MM.1S (cell line): ENCODE measurements at regions not wholly inside any gene's neighbourhood (a gene's known extent, or its start where the extent isn't known, plus 50 kb on each side); places are given as distances from the start of the nearest gene placed in this dataset.

Experiments used
- DNase-seq: peaks from one replicate; pipeline ENCODE4 v3.0.0-alpha.2; 2015
- H2AFZ ChIP-seq: fragments of 300-600 bp; sonication (generic); 2 replicates; pipeline ENCODE4 v1.6.0; 2016; ENCODE audit warnings: antibody characterized with exemption, low read length
- H3F3A ChIP-seq: fragments of 300-600 bp; sonication (generic); 2 replicates; pipeline ENCODE4 v1.6.1; 2016; ENCODE audit warnings: mild to moderate bottlenecking, antibody characterized with exemption, low read length, moderate library complexity, mixed read lengths; ENCODE audit not compliant: insufficient read depth
- H3K27ac ChIP-seq: fragments of 300-600 bp; sonication (generic); 2 replicates; pipeline ENCODE4 v1.5.1; 2016; ENCODE audit warnings: mild to moderate bottlenecking, low read length
- H3K27me3 ChIP-seq: fragments of 300-600 bp; sonication (generic); replicated peaks from 2 replicates; pipeline ENCODE4 v1.6.0; 2016; ENCODE audit warnings: low read length; ENCODE audit not compliant: insufficient read depth
- H3K36me3 ChIP-seq: fragments of 300-600 bp; sonication (generic); replicated peaks from 2 replicates; pipeline ENCODE4 v1.6.1; 2016; ENCODE audit warnings: mild to moderate bottlenecking, low read length, mixed read lengths; ENCODE audit not compliant: insufficient read depth
- H3K4me1 ChIP-seq: fragments of 300-600 bp; sonication (generic); 2 replicates; pipeline ENCODE4 v1.6.1; 2016; ENCODE audit warnings: low read length, mixed read lengths
- H3K4me2 ChIP-seq: fragments of 300-600 bp; sonication (generic); 2 replicates; pipeline ENCODE4 v1.6.0; 2016; ENCODE audit warnings: low read depth, low read length
- H3K4me3 ChIP-seq: fragments of 300-600 bp; sonication (generic); 2 replicates; pipeline ENCODE4 v1.5.1; 2016; ENCODE audit warnings: low read length, mixed read lengths
- H3K79me2 ChIP-seq: fragments of 300-600 bp; sonication (generic); 2 replicates; pipeline ENCODE4 v1.6.1; 2016; ENCODE audit warnings: mixed run types, low read length, mixed read lengths
- H3K9ac ChIP-seq: fragments of 300-600 bp; sonication (generic); 2 replicates; pipeline ENCODE4 v1.6.1; 2016; ENCODE audit warnings: low read length, mixed read lengths
- H3K9me2 ChIP-seq: fragments of 300-600 bp; sonication (generic); replicated peaks from 2 replicates; pipeline ENCODE4 v1.6.1; 2016; ENCODE audit warnings: mild to moderate bottlenecking, low read length, mixed read lengths; ENCODE audit not compliant: insufficient read depth
- H3K9me3 ChIP-seq: fragments of 300-600 bp; sonication (generic); replicated peaks from 2 replicates; pipeline ENCODE4 v1.6.1; 2016; ENCODE audit warnings: mild to moderate bottlenecking, low read length, mixed read lengths; ENCODE audit not compliant: insufficient read depth
- H4K20me1 ChIP-seq: fragments of 300-600 bp; sonication (generic); 2 replicates; pipeline ENCODE4 v1.6.1; 2016; ENCODE audit warnings: mild to moderate bottlenecking, low read length, moderate library complexity, mixed read lengths; ENCODE audit not compliant: insufficient read depth
- CTCF ChIP-seq: fragments of 300-600 bp; sonication (generic); IDR thresholded peaks from 2 replicates; pipeline ENCODE4 v1.5.1; 2016; ENCODE audit warnings: antibody characterized with exemption, low read length, mixed read lengths
- EZH2 ChIP-seq: fragments of 300-600 bp; sonication (generic); optimal IDR thresholded peaks from 2 replicates; pipeline ENCODE3; 2017; ENCODE audit warnings: low read depth, mild to moderate bottlenecking, antibody characterized with exemption, low read length, mixed read lengths
- EZH2phosphoT487 ChIP-seq: fragments of 300-600 bp; sonication (generic); IDR thresholded peaks from 2 replicates; pipeline ENCODE4 v1.6.1; 2018; ENCODE audit warnings: antibody characterized with exemption, low read length

- TF ChIP-seq EZH2phosphoT487 (no peak), CTCF (no peak), EZH2 (no peak)
- Histone ChIP-seq H3K9ac (no peak overlapping the region), H4K20me1 (no peaks in the 10 kb centered on the region), H3K27me3 (no peaks in the 10 kb centered on the region), H3K79me2 (no peaks in the 10 kb centered on the region), H3K4me3 (no peak overlapping the region), H3F3A (no peaks in the 10 kb centered on the region), H3K9me2 (no peaks in the 10 kb centered on the region), H3K4me1 (no peaks in the 10 kb centered on the region), H3K4me2 (no peak overlapping the region), H3K27ac (no peak overlapping the region), H3K36me3 (no peaks in the 10 kb centered on the region), H2AFZ (no peak overlapping the region), H3K9me3 (no peaks in the 10 kb centered on the region)
- DNase-seq = no peak
These were observed 500.5 kb downstream of the TSN start for GRCh38 chr2:122255924-122256323.

- H3K79me2 ChIP-seq = no peaks in the 10 kb centered on the region
- no peaks in the 10 kb centered on the region for H3K4me1 ChIP-seq
- H3K9me2 ChIP-seq = no peaks in the 10 kb centered on the region
- no peak for TF ChIP-seq EZH2phosphoT487
- no peak for TF ChIP-seq EZH2
- no peak for TF ChIP-seq CTCF
- no peaks in the 10 kb centered on the region for H3K36me3 ChIP-seq
- H3K4me3 ChIP-seq = no peak overlapping the region
- no peak overlapping the region for H2AFZ ChIP-seq
- no peak overlapping the region for H3K27ac ChIP-seq
- no peak overlapping the region for H3K9ac ChIP-seq
- H3K4me2 ChIP-seq = no peak overlapping the region
- H3K9me3 ChIP-seq = no peaks in the 10 kb centered on the region
- H3K27me3 ChIP-seq = no peaks in the 10 kb centered on the region
- no peak for DNase-seq
- no peaks in the 10 kb centered on the region for H4K20me1 ChIP-seq
- no peaks in the 10 kb centered on the region for H3F3A ChIP-seq
These were observed 506.5 kb downstream of the TSN start for GRCh38 chr2:122261911-122262310.

- TF ChIP-seq EZH2 = no peak
- no peak for TF ChIP-seq EZH2phosphoT487
- no peak for TF ChIP-seq CTCF
- H3K79me2 ChIP-seq = no peaks in the 10 kb centered on the region
These were observed 508.3 kb downstream of the TSN start for GRCh38 chr2:122263746-122264145.

More at GRCh38 chr2:122263746-122264145, 508.3 kb downstream of the TSN start:
- no peaks in the 10 kb centered on the region for H3F3A ChIP-seq
- no peak overlapping the region for H3K9ac ChIP-seq
- no peak for DNase-seq
- no peaks in the 10 kb centered on the region for H3K9me2 ChIP-seq
- no peaks in the 10 kb centered on the region for H3K36me3 ChIP-seq
- H2AFZ ChIP-seq = no peak overlapping the region
- H4K20me1 ChIP-seq = no peaks in the 10 kb centered on the region
- H3K9me3 ChIP-seq = no peaks in the 10 kb centered on the region
- no peak overlapping the region for H3K4me3 ChIP-seq
- no peaks in the 10 kb centered on the region for H3K4me1 ChIP-seq
- H3K27ac ChIP-seq = no peak overlapping the region
- no peaks in the 10 kb centered on the region for H3K27me3 ChIP-seq
- H3K4me2 ChIP-seq = no peak overlapping the region
